ENCODE measurements at regions not wholly inside any gene's neighbourhood (a gene's known extent, or its start where the extent isn't known, plus 50 kb on each side); places are given as distances from the start of the nearest gene placed in this dataset.

GRCh38 chr6:119544325-119545175 lies 195.0 kb upstream of the MAN1A1 start:
- DNase-seq (ENCODE audit: extremely low read depth, low read depth): no peak
- TF ChIP-seq, protein P1, sequence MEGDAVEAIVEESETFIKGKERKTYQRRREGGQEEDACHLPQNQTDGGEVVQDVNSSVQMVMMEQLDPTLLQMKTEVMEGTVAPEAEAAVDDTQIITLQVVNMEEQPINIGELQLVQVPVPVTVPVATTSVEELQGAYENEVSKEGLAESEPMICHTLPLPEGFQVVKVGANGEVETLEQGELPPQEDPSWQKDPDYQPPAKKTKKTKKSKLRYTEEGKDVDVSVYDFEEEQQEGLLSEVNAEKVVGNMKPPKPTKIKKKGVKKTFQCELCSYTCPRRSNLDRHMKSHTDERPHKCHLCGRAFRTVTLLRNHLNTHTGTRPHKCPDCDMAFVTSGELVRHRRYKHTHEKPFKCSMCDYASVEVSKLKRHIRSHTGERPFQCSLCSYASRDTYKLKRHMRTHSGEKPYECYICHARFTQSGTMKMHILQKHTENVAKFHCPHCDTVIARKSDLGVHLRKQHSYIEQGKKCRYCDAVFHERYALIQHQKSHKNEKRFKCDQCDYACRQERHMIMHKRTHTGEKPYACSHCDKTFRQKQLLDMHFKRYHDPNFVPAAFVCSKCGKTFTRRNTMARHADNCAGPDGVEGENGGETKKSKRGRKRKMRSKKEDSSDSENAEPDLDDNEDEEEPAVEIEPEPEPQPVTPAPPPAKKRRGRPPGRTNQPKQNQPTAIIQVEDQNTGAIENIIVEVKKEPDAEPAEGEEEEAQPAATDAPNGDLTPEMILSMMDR (IDR thresholded peaks at IDR 0.05; ENCODE audit: low read depth, low read length, missing control alignments): no peak
- H3K4me3 ChIP-seq (replicated peaks; ENCODE audit: low read depth, low read length): no peak overlapping the region

GRCh38 chr6:119543332-119543731 lies 193.8 kb upstream of the MAN1A1 start:
- no peak overlapping the region for H3K4me3 ChIP-seq (replicated peaks; ENCODE audit: low read depth, low read length)
- DNase-seq (ENCODE audit: extremely low read depth, low read depth): no peak
- TF ChIP-seq, protein P1 (IDR thresholded peaks at IDR 0.05; ENCODE audit: low read depth, low read length, missing control alignments): no peak

DNA sequence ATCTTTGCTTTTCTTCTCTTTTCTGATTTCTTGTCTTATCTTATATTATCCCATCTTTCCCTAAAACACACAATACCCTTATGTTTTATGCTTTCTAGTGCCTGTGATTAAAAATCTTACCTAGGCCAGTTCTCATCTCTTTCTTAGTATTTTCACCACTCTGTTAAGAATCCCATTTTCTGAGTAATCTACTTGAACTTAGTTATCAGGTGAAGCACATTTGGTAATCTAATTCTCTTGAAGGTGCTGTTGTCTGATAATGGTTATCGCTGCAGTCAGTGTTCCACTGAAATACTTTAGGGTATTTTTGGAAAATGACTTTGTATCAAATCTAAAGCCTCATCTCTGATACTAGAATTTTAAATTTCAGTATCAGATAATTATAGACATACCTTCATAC lies 192.5 kb upstream of the MAN1A1 start:
- DNase-seq (ENCODE audit: extremely low read depth, low read depth): no peak
- H3K4me3 ChIP-seq (replicated peaks; ENCODE audit: low read depth, low read length): no peak overlapping the region
- TF ChIP-seq, protein P1 (IDR thresholded peaks at IDR 0.05; ENCODE audit: low read depth, low read length, missing control alignments): no peak

DNA sequence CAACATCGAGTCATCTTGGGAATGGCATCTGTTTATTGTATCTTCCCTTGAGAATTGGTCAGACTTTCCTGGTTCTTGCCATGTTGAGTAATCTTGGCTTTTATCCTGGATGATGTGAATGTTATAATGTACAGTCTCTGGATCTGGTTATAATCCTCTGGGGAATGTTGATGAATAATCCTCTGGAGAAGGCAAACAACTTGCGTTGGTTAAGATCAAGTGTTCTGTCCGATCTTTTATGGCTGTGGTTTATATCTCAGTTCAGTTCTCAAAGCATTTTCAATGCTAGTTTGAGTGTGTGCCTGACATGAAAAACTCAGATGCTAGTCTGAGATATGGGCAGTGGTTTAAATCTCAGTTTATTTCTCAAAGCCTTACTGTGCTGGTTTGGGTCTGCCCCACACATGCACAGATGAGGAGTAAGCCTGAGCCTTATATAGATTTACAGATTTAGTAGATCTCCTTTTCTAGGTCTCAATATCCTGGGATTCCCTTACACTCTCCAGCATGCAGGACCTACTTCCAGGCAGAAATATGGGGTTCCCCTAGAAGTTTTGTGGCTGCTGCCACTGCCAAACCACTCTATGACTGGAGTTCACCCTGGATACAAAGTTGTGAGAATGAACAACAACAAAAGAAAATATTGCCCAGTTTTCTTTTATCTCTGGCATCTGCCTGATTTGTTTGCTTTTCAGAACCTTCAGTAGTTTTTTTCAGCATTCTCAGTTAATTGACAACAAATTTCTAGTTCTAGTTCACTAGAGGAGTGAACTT lies 191.8 kb upstream of the MAN1A1 start:
- DNase-seq (ENCODE audit: extremely low read depth, low read depth): peak; percentile 97
- TF ChIP-seq, protein P1 (IDR thresholded peaks at IDR 0.05; ENCODE audit: low read depth, low read length, missing control alignments): no peak
- H3K4me3 ChIP-seq (replicated peaks; ENCODE audit: low read depth, low read length): no peak overlapping the region

DNA sequence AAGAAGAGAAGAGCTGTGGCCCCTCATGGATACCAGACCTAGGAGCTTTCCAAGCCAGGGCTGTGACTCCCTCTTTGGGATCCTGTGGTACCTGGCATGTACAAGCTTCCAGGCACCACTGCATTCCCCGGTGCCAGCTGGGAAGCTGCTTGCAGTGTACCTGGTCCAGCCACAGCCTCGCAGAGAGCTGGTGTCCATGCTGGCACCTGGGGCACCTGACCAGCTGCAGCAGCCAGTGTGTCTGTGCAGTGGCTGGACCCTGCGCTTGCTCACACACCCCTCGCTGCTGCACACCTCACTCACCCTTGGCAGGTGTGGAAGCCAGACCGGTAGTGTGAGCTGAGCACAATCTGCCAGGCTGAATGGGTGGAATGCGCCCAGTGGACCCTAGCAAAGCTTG lies 190.9 kb upstream of the MAN1A1 start:
- no peak for DNase-seq (ENCODE audit: extremely low read depth, low read depth)
- TF ChIP-seq, protein P1 (IDR thresholded peaks at IDR 0.05; ENCODE audit: low read depth, low read length, missing control alignments): no peak
- H3K4me3 ChIP-seq (replicated peaks; ENCODE audit: low read depth, low read length): no peak overlapping the region

GRCh38 chr6:119539066-119539746 lies 189.6 kb upstream of the MAN1A1 start:
- H3K4me3 ChIP-seq (replicated peaks; ENCODE audit: low read depth, low read length): no peak overlapping the region
- DNase-seq (ENCODE audit: extremely low read depth, low read depth): no peak
- TF ChIP-seq, protein P1 (IDR thresholded peaks at IDR 0.05; ENCODE audit: low read depth, low read length, missing control alignments): no peak
